Stimulated activated CD4-positive, alpha-beta T cell treated with anti-CD3 and anti-CD28 coated beads, Interleukin-2, amount 100 ng/mL, for 48 hours (primary cell): ENCODE measurements at regions not wholly inside any gene's neighbourhood (a gene's known extent, or its start where the extent isn't known, plus 50 kb on each side); places are given as distances from the start of the nearest gene placed in this dataset.
"Not testable (repeated sequence)": the region's sequence is repeated elsewhere in the genome, so short reads cannot be mapped to it uniquely, and the experiment has no call there.

Experiments
- DNase-seq, 2 donors: peaks; one replicate each; pipeline ENCODE4 v3.0.0-alpha.2; 2020

GRCh38 chr3:152622811-152623167 is 212.1 kb upstream of the P2RY1 start:
- DNase-seq: no peak

- no peak for DNase-seq
These were observed 211.5 kb upstream of the P2RY1 start for GRCh38 chr3:152623286-152623911.

GRCh38 chr3:152626226-152626625 is 208.7 kb upstream of the P2RY1 start:
- no peak for DNase-seq

GRCh38 chr3:152628496-152628895 is 206.4 kb upstream of the P2RY1 start:
- no peak for DNase-seq

- DNase-seq: no peak
These were observed 205.4 kb upstream of the P2RY1 start for GRCh38 chr3:152629363-152630122.

- no peak for DNase-seq
These were observed 199.5 kb upstream of the P2RY1 start for GRCh38 chr3:152635389-152635788.

- DNase-seq: no peak
These were observed 198.3 kb upstream of the P2RY1 start for GRCh38 chr3:152636651-152637050.

- DNase-seq: no peak
These were observed 196.7 kb upstream of the P2RY1 start for GRCh38 chr3:152638214-152638613.

GRCh38 chr3:152638707-152639450 is 196.1 kb upstream of the P2RY1 start:
- no peak for DNase-seq

- DNase-seq: no peak
These were observed 193.7 kb upstream of the P2RY1 start for GRCh38 chr3:152641198-152641597.

- no peak for DNase-seq
These were observed 192.3 kb upstream of the P2RY1 start for GRCh38 chr3:152642658-152643057.

GRCh38 chr3:152644478-152644877 is 190.5 kb upstream of the P2RY1 start:
- no peak for DNase-seq

GRCh38 chr3:152646004-152646403 is 188.9 kb upstream of the P2RY1 start:
- DNase-seq: no peak

- DNase-seq: no peak
These were observed 184.8 kb upstream of the P2RY1 start for GRCh38 chr3:152650177-152650576.

GRCh38 chr3:152650923-152651322 is 184.0 kb upstream of the P2RY1 start:
- DNase-seq: not testable (repeated sequence)

GRCh38 chr3:152656214-152656971 is 178.5 kb upstream of the P2RY1 start:
- no peak for DNase-seq

GRCh38 chr3:152656972-152657355 is 178.0 kb upstream of the P2RY1 start:
- DNase-seq: no peak

- no peak for DNase-seq
These were observed 175.8 kb upstream of the P2RY1 start for GRCh38 chr3:152658977-152659720.

- no peak for DNase-seq
These were observed 172.8 kb upstream of the P2RY1 start for GRCh38 chr3:152662157-152662556.

GRCh38 chr3:152664766-152665165 is 170.2 kb upstream of the P2RY1 start:
- no peak for DNase-seq

GRCh38 chr3:152667267-152667666 is 167.7 kb upstream of the P2RY1 start:
- no peak for DNase-seq

- DNase-seq: no peak
These were observed 165.4 kb upstream of the P2RY1 start for GRCh38 chr3:152669560-152669959.
